ENCODE measurements at regions not wholly inside any gene's neighbourhood (a gene's known extent, or its start where the extent isn't known, plus 50 kb on each side); places are given as distances from the start of the nearest gene placed in this dataset.

DNA sequence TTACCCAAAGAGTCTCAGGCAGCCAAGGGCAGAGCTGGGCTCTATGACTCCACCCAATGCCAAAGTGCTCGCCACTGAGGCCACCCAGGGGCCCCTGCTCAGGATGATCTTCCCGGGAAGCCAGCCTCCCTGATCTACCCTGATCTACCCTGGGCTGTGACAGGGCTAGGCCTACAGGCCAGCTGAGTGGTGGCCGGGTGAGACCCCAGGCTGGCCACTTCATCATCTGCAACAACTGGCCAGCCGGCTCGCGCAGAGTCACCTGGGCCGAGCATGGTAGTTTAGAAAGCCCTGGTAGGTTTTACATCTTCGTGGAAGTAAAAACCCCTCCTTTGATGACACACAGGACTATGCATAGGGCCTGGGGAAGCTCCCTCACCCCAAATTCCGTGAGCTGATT is 276.3 kb downstream of the NDUFA10 start:
- TF ChIP-seq JUNB (IDR thresholded peaks at IDR 0.05; ENCODE audit: unreplicated experiment), result no peak
- TF ChIP-seq, protein P1, sequence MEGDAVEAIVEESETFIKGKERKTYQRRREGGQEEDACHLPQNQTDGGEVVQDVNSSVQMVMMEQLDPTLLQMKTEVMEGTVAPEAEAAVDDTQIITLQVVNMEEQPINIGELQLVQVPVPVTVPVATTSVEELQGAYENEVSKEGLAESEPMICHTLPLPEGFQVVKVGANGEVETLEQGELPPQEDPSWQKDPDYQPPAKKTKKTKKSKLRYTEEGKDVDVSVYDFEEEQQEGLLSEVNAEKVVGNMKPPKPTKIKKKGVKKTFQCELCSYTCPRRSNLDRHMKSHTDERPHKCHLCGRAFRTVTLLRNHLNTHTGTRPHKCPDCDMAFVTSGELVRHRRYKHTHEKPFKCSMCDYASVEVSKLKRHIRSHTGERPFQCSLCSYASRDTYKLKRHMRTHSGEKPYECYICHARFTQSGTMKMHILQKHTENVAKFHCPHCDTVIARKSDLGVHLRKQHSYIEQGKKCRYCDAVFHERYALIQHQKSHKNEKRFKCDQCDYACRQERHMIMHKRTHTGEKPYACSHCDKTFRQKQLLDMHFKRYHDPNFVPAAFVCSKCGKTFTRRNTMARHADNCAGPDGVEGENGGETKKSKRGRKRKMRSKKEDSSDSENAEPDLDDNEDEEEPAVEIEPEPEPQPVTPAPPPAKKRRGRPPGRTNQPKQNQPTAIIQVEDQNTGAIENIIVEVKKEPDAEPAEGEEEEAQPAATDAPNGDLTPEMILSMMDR (conservative IDR thresholded peaks at IDR 0.05; ENCODE audit: low read depth in 2 of 2), result no peak
- TF ChIP-seq POLR2AphosphoS5 (IDR thresholded peaks at IDR 0.05; ENCODE audit: low read depth), result no peak
- no peak for TF ChIP-seq NANOG (IDR thresholded peaks at IDR 0.05; ENCODE audit: borderline replicate concordance)
- TF ChIP-seq EZH2 (IDR thresholded peaks at IDR 0.05; ENCODE audit: low read depth, unreplicated experiment), result no peak
- TF ChIP-seq STAT1 (IDR thresholded peaks at IDR 0.05; ENCODE audit: unreplicated experiment), result no peak
- TF ChIP-seq, protein P2, sequence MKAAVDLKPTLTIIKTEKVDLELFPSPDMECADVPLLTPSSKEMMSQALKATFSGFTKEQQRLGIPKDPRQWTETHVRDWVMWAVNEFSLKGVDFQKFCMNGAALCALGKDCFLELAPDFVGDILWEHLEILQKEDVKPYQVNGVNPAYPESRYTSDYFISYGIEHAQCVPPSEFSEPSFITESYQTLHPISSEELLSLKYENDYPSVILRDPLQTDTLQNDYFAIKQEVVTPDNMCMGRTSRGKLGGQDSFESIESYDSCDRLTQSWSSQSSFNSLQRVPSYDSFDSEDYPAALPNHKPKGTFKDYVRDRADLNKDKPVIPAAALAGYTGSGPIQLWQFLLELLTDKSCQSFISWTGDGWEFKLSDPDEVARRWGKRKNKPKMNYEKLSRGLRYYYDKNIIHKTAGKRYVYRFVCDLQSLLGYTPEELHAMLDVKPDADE (IDR thresholded peaks at IDR 0.05), result no peak
- TF ChIP-seq, protein P3, sequence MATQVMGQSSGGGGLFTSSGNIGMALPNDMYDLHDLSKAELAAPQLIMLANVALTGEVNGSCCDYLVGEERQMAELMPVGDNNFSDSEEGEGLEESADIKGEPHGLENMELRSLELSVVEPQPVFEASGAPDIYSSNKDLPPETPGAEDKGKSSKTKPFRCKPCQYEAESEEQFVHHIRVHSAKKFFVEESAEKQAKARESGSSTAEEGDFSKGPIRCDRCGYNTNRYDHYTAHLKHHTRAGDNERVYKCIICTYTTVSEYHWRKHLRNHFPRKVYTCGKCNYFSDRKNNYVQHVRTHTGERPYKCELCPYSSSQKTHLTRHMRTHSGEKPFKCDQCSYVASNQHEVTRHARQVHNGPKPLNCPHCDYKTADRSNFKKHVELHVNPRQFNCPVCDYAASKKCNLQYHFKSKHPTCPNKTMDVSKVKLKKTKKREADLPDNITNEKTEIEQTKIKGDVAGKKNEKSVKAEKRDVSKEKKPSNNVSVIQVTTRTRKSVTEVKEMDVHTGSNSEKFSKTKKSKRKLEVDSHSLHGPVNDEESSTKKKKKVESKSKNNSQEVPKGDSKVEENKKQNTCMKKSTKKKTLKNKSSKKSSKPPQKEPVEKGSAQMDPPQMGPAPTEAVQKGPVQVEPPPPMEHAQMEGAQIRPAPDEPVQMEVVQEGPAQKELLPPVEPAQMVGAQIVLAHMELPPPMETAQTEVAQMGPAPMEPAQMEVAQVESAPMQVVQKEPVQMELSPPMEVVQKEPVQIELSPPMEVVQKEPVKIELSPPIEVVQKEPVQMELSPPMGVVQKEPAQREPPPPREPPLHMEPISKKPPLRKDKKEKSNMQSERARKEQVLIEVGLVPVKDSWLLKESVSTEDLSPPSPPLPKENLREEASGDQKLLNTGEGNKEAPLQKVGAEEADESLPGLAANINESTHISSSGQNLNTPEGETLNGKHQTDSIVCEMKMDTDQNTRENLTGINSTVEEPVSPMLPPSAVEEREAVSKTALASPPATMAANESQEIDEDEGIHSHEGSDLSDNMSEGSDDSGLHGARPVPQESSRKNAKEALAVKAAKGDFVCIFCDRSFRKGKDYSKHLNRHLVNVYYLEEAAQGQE (IDR thresholded peaks at IDR 0.05; ENCODE audit: unreplicated experiment), result no peak
